ENCODE measurements at regions not wholly inside any gene's neighbourhood (a gene's known extent, or its start where the extent isn't known, plus 50 kb on each side); places are given as distances from the start of the nearest gene placed in this dataset.

GRCh38 chr17:77888242-77889134, 70.0 kb upstream of the TNRC6C start:
- no peak for DNase-seq

- no peak for DNase-seq
Measured at GRCh38 chr17:77889135-77889505, 69.4 kb upstream of the TNRC6C start.

GRCh38 chr17:77889866-77890760, 68.4 kb upstream of the TNRC6C start:
- DNase-seq: no peak

GRCh38 chr17:77890771-77891170, 67.7 kb upstream of the TNRC6C start:
- DNase-seq: no peak

- DNase-seq: no peak
Measured at GRCh38 chr17:77891602-77892001, 66.9 kb upstream of the TNRC6C start.

- no peak for DNase-seq
Measured at GRCh38 chr17:77892031-77892430, 66.5 kb upstream of the TNRC6C start.

GRCh38 chr17:77892469-77893143, 65.9 kb upstream of the TNRC6C start:
- no peak for DNase-seq

- no peak for DNase-seq
Measured at GRCh38 chr17:77893144-77894044, 65.1 kb upstream of the TNRC6C start.

- DNase-seq: no peak
Measured at GRCh38 chr17:77894126-77894956, 64.2 kb upstream of the TNRC6C start.

GRCh38 chr17:77897741-77898301, 60.7 kb upstream of the TNRC6C start:
- no peak for DNase-seq

GRCh38 chr17:77898521-77899434, 59.7 kb upstream of the TNRC6C start:
- no peak for DNase-seq

GRCh38 chr17:77899498-77899897, 59.0 kb upstream of the TNRC6C start:
- DNase-seq: peak in 1 of 14 donors; percentile 31

GRCh38 chr17:77901481-77901880, 57.0 kb upstream of the TNRC6C start:
- no peak for DNase-seq

- no peak for DNase-seq
Measured at GRCh38 chr17:77905266-77905665, 53.2 kb upstream of the TNRC6C start.

- DNase-seq: no peak
Measured at GRCh38 chr17:77905766-77906165, 52.7 kb upstream of the TNRC6C start.

- no peak for DNase-seq
Measured at GRCh38 chr17:77906377-77906871, 52.1 kb upstream of the TNRC6C start.

- DNase-seq: no peak
Measured at GRCh38 chr17:77907497-77908461, 50.7 kb upstream of the TNRC6C start.

GRCh38 chr17:77908501-77908900, 50.0 kb upstream of the TNRC6C start:
- no peak for DNase-seq

Data from C1 segment of cervical spinal cord (tissue), 14 donors.